A549 (cell line): ENCODE measurements at regions not wholly inside any gene's neighbourhood (a gene's known extent, or its start where the extent isn't known, plus 50 kb on each side); places are given as distances from the start of the nearest gene placed in this dataset.

ENCODE experiments used
- FOSL2 ChIP-seq, 2 experiments: fragments of 450-650 bp in 1 of 2; fragments of >200 bp in 1 of 2; sonication (Bioruptor Twin) in 1 of 2; formaldehyde crosslinking; IDR thresholded peaks; 2 replicates each; pipeline versions ENCODE4 v1.5.0 to v1.6.1; 2016 to 2020; ENCODE audit warnings: mild to moderate bottlenecking in 1 of 2, moderate library complexity in 1 of 2
- RFX5 ChIP-seq: fragments of 450-650 bp; IDR thresholded peaks from 2 replicates; pipeline ENCODE4 v1.7.1; 2014; ENCODE audit warnings: antibody characterized with exemption, mild to moderate bottlenecking, moderate library complexity
- ZSCAN20 ChIP-seq: fragments of 250-450 bp; sonication (Bioruptor Pico); IDR thresholded peaks from 2 replicates; pipeline ENCODE4 v1.8.0; 2022; ENCODE audit warnings: mild to moderate bottlenecking, moderate library complexity

DNA sequence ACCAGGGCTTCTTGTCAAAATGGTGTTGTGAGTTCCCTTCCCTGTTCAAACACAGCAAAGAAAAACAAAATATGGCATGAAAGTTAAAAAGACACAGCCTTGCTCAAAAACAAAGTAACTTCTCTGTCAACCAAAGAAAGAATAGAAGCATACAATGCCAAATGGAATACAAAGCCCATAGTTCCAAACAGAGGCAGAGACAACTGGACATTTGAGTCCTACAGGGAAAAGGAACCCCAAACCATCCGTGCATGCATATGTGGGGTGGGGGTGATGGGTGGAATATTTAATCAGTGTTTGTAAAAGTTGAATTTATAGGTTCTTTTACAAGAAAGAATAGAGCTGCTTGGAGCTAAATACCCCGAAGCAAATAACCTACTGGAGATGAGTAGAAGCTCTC is 218.7 kb downstream of the FAM76B start:
- TF ChIP-seq ZSCAN20 (CRISPR knock-in tag), result no peak
- no peak for TF ChIP-seq FOSL2 (IDR thresholded peaks at IDR 0.05)
- no peak for TF ChIP-seq FOSL2 (CRISPR knock-in tag; IDR thresholded peaks at IDR 0.05)
- TF ChIP-seq RFX5, result no peak
